ENCODE measurements at regions not wholly inside any gene's neighbourhood (a gene's known extent, or its start where the extent isn't known, plus 50 kb on each side); places are given as distances from the start of the nearest gene placed in this dataset.
"Not testable (repeated sequence)": the region's sequence is repeated elsewhere in the genome, so short reads cannot be mapped to it uniquely, and the experiment has no call there.

DNA sequence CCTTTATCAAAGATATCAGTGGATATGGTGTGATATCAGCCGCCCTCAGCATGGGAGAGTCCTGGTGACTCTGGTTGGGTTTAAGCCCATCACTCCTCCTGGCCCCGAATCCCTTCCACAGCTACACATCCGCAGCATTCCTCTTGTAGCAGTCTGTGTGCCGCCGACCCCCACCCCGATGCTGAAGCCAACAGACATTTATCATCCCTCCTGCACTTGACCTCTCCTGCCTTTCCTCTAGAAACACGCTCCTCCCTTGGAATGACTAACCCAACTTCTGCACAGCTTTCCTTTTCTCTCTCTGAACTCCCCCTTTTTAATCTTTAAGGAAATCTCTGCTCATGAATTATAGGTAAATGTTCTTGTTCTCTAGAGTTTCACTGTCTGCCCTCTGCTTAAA lies 250.9 kb upstream of the FOXN3 start:
- ChIA-PET CTCF (interaction anchor here (0.7 to 0.8 kb wide), 2 partner anchors 549 to 627 kb away, joined by 3 read pairs; no protein-coding TSS in a partner anchor), POLR2A (no interaction called here)
- TF ChIP-seq, protein P1, sequence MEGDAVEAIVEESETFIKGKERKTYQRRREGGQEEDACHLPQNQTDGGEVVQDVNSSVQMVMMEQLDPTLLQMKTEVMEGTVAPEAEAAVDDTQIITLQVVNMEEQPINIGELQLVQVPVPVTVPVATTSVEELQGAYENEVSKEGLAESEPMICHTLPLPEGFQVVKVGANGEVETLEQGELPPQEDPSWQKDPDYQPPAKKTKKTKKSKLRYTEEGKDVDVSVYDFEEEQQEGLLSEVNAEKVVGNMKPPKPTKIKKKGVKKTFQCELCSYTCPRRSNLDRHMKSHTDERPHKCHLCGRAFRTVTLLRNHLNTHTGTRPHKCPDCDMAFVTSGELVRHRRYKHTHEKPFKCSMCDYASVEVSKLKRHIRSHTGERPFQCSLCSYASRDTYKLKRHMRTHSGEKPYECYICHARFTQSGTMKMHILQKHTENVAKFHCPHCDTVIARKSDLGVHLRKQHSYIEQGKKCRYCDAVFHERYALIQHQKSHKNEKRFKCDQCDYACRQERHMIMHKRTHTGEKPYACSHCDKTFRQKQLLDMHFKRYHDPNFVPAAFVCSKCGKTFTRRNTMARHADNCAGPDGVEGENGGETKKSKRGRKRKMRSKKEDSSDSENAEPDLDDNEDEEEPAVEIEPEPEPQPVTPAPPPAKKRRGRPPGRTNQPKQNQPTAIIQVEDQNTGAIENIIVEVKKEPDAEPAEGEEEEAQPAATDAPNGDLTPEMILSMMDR (IDR thresholded peaks at IDR 0.05; ENCODE audit: unreplicated experiment): no peak
- DNase-seq (ENCODE audit: unreplicated experiment): no peak
- no TSS peak for BruUV-seq (replicated peaks)
- Mint-ChIP-seq H3K4me3 (ENCODE audit: unreplicated experiment) (no peak overlapping the region), H3K36me3 (ENCODE audit: insufficient read depth, unreplicated experiment) (no peaks in the 10 kb centered on the region), H3K9me3 (ENCODE audit: unreplicated experiment) (peaks cover 10% of the 10 kb centered on the region), H3K27ac (ENCODE audit: low read depth, unreplicated experiment) (no peak overlapping the region), H3K27me3 (ENCODE audit: insufficient read depth, unreplicated experiment) (no peaks in the 10 kb centered on the region), H3K4me1 (ENCODE audit: insufficient read depth, unreplicated experiment) (peaks cover 5% of the 10 kb centered on the region)
- intact Hi-C loops (cut with micrococcal nuclease): no loop called here

DNA sequence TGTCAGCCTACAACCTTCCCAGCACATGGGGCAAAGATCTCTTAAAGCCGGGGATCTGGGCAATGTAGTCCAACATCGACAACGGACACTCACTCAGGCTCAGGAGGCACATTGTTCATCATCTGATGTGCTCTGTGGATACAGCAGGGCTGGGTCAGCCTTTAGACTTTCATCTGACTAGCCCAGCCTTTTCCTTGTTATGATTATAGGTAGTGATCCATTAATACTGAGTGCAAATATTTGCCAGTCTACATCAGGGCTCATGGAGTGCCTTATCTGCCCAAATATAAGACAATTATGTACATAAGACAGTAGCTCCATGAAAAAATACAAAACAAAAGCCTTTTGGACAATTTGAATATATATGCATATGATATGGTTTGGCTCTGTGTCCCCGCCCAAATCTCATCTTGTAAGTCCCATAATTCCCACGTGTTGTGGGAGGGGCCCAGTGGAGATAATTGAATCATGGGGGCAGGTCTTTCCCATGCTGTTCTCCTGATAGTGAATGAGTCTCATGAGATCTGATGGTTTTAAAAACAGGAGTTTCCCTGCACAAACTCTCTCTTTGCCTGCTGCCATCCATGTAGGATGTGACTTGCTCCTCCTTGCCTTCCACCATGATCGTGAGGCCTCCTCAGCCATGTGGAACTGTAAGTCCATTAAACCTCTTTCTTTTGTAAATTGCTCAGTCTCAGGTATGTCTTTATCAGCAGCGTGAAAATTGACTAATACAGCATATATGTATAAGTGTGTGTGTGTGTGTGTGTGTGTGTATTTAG lies 248.5 kb upstream of the FOXN3 start:
- BruUV-seq (replicated peaks); H3K36me3 Mint-ChIP-seq (ENCODE audit: insufficient read depth, unreplicated experiment); intact Hi-C loops (cut with micrococcal nuclease); DNase-seq (ENCODE audit: unreplicated experiment); H3K27me3 Mint-ChIP-seq (ENCODE audit: insufficient read depth, unreplicated experiment); POLR2A ChIA-PET; H3K27ac Mint-ChIP-seq (ENCODE audit: low read depth, unreplicated experiment); CTCF ChIA-PET; H3K4me3 Mint-ChIP-seq (ENCODE audit: unreplicated experiment); H3K4me1 Mint-ChIP-seq (ENCODE audit: insufficient read depth, unreplicated experiment): not testable (repeated sequence)
- H3K9me3 Mint-ChIP-seq (ENCODE audit: unreplicated experiment): peaks cover 10% of the 10 kb centered on the region

DNA sequence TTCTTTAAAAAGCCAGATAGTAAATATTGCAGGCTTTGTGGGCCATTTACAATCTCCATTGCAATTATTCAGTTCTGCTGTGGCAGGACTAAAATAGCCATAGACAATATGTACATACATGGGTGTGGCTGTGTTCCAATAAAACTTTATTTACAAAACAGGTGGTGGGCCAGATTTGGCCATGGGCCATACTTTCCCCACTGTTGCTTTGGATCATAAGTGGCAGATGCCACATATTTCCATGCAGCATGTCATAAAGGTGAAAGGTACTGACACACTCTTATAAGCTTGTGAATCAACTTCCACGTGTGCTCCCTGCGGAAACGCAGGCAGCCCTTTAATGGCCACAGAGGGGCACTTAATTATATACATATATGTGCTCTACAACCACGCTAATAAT lies 244.4 kb upstream of the FOXN3 start:
- no peak for DNase-seq (ENCODE audit: unreplicated experiment)
- BruUV-seq (replicated peaks): no TSS peak
- TF ChIP-seq, protein P1 (IDR thresholded peaks at IDR 0.05; ENCODE audit: unreplicated experiment): no peak
- CTCF ChIA-PET: no interaction called here
- no peaks in the 10 kb centered on the region for H3K4me1 Mint-ChIP-seq (ENCODE audit: insufficient read depth, unreplicated experiment)
- no peak overlapping the region for H3K27ac Mint-ChIP-seq (ENCODE audit: low read depth, unreplicated experiment)
- no peaks in the 10 kb centered on the region for H3K36me3 Mint-ChIP-seq (ENCODE audit: insufficient read depth, unreplicated experiment)
- H3K9me3 Mint-ChIP-seq (ENCODE audit: unreplicated experiment): peaks cover 18% of the 10 kb centered on the region
- POLR2A ChIA-PET: no interaction called here
- intact Hi-C loops (cut with micrococcal nuclease): no loop called here
- no peaks in the 10 kb centered on the region for H3K27me3 Mint-ChIP-seq (ENCODE audit: insufficient read depth, unreplicated experiment)
- H3K4me3 Mint-ChIP-seq (ENCODE audit: unreplicated experiment): no peak overlapping the region

DNA sequence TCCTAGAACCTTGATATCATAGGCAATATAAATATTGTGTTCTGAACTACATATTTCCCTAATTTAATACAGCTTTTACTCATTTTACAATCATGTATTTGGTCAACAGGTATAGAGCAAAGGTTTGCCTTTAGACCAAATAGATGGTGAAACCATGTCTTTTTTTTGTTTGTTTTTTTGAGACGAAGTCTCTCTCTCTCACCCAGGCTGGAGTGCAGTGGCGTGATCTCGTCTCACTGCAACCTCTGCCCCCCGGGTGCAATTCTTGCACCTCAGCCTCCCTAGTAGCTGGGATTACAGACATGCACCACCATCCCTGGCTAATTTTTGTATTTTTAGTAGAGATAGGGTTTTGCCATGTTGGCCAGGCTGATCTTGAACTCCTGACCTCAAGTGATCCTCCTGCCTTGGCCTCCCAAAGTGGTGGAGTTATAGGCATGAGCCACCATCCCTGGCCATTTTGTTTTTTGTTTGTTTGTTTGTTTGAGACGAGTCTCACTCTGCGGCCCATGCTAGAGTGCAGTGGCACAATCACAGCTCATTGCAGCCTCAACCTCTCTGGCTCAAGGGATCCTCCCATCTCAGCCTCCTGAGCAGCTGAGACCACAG lies 243.7 kb upstream of the FOXN3 start:
- peaks cover 18% of the 10 kb centered on the region for H3K9me3 Mint-ChIP-seq (ENCODE audit: unreplicated experiment)
- H3K36me3 Mint-ChIP-seq (ENCODE audit: insufficient read depth, unreplicated experiment); intact Hi-C loops (cut with micrococcal nuclease); CTCF ChIA-PET; H3K4me3 Mint-ChIP-seq (ENCODE audit: unreplicated experiment); DNase-seq (ENCODE audit: unreplicated experiment); H3K27me3 Mint-ChIP-seq (ENCODE audit: insufficient read depth, unreplicated experiment); H3K27ac Mint-ChIP-seq (ENCODE audit: low read depth, unreplicated experiment); POLR2A ChIA-PET; BruUV-seq (replicated peaks); H3K4me1 Mint-ChIP-seq (ENCODE audit: insufficient read depth, unreplicated experiment): not testable (repeated sequence)

DNA sequence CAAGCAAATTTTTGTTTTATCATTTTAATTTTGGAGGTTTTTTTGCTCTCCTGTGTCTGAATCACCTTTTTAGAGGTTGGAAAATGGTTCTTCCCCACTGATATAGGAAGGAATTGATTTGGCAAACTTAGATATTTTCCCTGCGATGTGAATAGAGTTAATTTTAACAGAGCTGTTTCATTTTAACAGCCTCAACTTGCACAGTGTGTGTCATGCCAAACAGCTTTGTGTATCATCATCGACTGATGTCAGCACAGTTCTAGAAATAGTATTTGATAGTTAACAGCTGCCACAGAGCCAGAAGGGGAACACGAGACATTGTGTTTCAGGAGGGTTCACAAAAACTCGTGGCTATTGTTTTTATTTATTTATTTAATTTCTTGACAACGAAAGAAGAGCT lies 243.1 kb upstream of the FOXN3 start:
- H3K4me1 Mint-ChIP-seq (ENCODE audit: insufficient read depth, unreplicated experiment): no peaks in the 10 kb centered on the region
- BruUV-seq (replicated peaks): no TSS peak
- ChIA-PET POLR2A (no interaction called here), CTCF (no interaction called here)
- no peak overlapping the region for H3K4me3 Mint-ChIP-seq (ENCODE audit: unreplicated experiment)
- H3K27me3 Mint-ChIP-seq (ENCODE audit: insufficient read depth, unreplicated experiment): no peaks in the 10 kb centered on the region
- TF ChIP-seq, protein P1 (IDR thresholded peaks at IDR 0.05; ENCODE audit: unreplicated experiment): no peak
- no peak overlapping the region for H3K27ac Mint-ChIP-seq (ENCODE audit: low read depth, unreplicated experiment)
- peaks cover 18% of the 10 kb centered on the region for H3K9me3 Mint-ChIP-seq (ENCODE audit: unreplicated experiment)
- intact Hi-C loops (cut with micrococcal nuclease): no loop called here
- no peak for DNase-seq (ENCODE audit: unreplicated experiment)
- H3K36me3 Mint-ChIP-seq (ENCODE audit: insufficient read depth, unreplicated experiment): no peaks in the 10 kb centered on the region
